Activated T-helper 1 cell treated with Interleukin-2 at 50 U/mL for 16 hours (primary cell): ENCODE measurements at regions not wholly inside any gene's neighbourhood (a gene's known extent, or its start where the extent isn't known, plus 50 kb on each side); places are given as distances from the start of the nearest gene placed in this dataset.

Experiments used
- DNase-seq: peaks from one replicate; pipeline ENCODE4 v3.0.0-alpha.2; 2020; ENCODE audit warnings: low read depth

GRCh38 chr11:123303924-123304323 is 108.9 kb upstream of the CLMP start:
- DNase-seq, result no peak

GRCh38 chr11:123302751-123303195 is 107.7 kb upstream of the CLMP start:
- no peak for DNase-seq

DNA sequence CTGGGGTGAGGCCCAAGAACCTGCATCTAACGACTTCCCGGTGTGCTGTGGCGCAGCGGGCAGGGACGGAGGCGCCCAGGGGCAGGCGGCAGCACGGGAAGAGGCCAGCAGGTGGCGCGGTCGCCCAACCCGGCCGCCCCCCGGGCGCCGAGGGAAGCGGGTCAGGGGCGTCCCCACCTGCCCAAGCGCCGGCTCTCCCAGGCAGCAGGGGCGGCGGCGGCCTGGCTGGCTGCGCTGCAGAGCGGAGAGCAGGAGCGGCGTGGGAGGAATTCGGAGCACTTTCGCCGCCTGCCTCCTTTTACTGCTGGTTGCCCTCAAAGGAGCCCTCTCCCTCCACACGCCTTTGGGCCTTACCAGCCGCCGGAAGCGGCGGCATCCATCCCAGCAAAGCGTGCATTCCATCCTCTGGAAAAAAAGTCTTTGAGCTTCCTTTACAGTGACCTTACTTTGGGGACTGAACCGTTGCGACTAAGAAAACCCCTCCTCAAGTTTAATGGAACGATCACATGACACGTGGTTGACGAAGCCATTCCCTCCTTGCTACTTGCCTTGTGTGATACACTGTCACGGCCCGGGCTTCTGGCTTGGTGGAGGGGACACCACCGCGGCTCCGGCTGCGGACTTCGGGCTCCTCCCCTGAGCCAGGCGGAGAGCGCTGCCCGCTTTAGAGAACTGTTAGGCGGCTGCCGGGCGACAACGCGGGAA is 106.8 kb upstream of the CLMP start:
- DNase-seq, result peak; percentile 57

- no peak for DNase-seq
These were observed 106.1 kb upstream of the CLMP start for GRCh38 chr11:123301013-123301591.

- DNase-seq, result no peak
These were observed 104.7 kb upstream of the CLMP start for GRCh38 chr11:123299721-123300120.

GRCh38 chr11:123298488-123299447 is 103.7 kb upstream of the CLMP start:
- DNase-seq, result no peak

GRCh38 chr11:123292647-123293046 is 97.6 kb upstream of the CLMP start:
- DNase-seq, result no peak

DNA sequence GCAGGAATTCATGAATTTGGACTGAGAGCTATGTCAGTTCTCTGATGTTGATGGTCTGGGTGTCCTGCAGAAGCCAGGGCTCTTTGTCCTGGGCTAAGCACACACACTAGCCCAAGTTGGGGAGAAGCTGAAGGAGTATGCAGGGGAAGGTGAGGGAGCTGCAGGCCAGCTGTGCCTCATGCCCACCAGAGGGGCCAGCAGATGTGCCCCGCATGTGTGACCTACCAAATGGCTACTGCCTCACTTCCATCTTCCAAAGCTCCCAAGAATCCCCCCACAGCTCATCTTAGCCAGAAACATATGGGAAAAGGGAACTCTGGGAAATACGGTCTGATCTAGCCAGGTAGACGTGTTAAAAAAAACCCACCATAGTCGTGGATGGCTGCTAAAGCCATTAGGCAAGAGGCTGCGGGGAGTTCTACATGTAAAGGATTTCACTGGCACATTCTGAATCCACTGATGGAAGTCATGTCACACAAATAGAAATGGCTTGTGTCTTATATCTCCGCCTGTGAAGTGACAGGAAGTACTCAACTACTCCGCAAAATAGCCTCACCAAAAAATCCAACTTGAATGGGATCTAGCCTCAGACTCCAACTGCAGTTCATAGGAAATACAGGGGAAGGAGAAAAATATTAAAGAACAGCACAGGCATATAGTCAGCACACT is 96.3 kb upstream of the CLMP start:
- DNase-seq, result no peak

- no peak for DNase-seq
These were observed 91.7 kb upstream of the CLMP start for GRCh38 chr11:123286761-123287160.

- DNase-seq, result no peak
These were observed 91.2 kb upstream of the CLMP start for GRCh38 chr11:123286255-123286654.

DNA sequence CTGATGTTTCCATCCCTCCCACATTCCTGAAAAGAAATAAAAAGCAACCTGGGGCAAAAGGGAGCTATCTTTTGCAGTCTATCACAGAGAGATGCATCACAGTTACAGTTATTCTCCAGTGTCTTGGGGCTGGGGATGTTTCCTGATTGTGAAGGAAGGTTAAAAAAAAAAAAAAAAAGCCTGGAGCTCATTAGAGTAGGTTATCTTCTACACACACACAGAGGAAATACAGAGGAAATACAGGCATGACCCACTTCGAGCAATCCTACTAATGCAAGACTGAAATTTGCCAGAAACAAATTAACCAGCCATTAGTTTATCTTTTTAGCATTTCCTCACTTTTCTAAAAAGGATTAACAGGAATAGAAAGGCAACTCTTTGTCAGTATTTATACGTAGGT is 89.4 kb upstream of the CLMP start:
- DNase-seq, result no peak

GRCh38 chr11:123282597-123282996 is 87.5 kb upstream of the CLMP start:
- no peak for DNase-seq

GRCh38 chr11:123273616-123274015 is 78.6 kb upstream of the CLMP start:
- no peak for DNase-seq

- no peak for DNase-seq
These were observed 77.5 kb upstream of the CLMP start for GRCh38 chr11:123272565-123272964.

- DNase-seq, result no peak
These were observed 73.1 kb upstream of the CLMP start for GRCh38 chr11:123268156-123268555.

DNA sequence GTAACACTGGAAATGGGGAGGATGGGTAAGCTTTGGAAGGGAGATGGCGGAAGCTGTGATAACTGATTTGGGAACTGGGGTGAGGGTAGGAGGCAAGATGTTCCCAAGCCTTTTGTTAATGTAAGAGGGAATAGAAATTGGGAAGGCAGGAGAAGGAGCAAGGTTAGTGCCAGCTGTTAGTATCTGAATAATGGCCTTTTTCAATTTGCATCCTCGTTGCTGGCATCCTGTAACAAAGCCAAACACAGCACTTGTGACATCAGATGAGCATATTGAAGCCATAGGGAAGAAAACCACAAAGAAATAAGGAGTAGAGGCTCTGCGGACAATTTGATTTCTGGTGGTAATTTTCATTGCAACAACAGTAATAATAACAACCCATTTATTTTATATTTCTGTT is 70.9 kb upstream of the CLMP start:
- DNase-seq, result no peak

DNA sequence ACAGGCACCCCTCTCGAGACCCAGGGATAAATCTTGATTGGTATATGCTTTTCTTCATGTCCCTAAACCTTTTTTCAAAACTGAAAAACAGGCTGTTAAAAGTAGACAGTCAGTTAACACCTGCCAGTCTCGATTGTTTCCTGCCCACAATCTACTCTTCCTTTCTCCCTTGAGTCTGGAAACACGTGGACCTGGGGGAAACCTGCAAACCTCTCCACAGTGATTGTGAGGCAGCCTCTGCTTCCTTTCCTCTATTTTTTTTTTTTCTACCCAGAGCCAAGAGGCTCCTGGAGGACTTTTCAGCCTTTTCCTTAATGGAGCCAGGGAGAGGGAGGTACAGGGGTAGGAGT is 69.4 kb upstream of the CLMP start:
- DNase-seq, result no peak

- DNase-seq, result peak; percentile 28
These were observed 66.5 kb upstream of the CLMP start for GRCh38 chr11:123261345-123262106.

GRCh38 chr11:123260511-123261211 is 65.6 kb upstream of the CLMP start:
- no peak for DNase-seq

DNA sequence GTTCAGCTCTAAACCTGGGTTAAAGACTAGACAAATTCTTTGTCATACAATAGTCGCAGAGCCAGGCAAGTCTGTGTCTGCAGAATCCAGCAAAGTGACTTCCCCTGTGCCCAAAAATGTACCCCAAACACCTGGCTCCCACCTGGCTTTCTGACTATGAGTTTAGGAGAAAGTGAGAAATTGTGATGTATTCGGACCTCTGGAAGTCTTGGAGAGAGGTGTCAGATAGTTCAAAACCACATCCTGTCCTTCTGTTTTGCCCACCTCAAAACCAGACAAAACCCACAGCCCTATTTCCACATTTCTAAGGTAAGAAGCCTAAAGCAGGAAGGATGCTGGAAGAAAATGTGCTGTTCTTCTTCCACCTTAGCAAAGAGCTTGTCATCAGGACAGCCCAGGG is 63.8 kb upstream of the CLMP start:
- DNase-seq, result no peak

DNA sequence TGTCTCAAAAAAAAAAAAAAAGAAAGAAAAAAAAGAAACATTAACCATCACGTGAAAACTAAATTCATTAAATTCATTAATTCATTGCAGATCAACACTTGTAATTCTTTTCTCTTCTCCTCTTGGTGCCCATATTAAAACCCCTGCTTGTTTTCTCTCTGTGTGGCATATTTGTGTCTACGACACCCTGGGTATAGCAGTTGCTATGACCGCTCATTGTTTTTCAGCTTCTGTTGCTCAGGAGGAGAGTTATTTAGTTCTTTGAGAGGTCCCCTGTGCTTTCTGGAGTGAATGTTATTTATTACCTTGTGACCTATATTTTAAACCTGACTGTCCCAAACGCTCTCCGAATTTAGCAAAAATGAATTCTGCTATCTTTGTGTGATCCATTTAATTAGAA is 62.3 kb upstream of the CLMP start:
- DNase-seq, result no peak
